Fibroblast of villous mesenchyme (primary cell): ENCODE measurements at regions not wholly inside any gene's neighbourhood (a gene's known extent, or its start where the extent isn't known, plus 50 kb on each side); places are given as distances from the start of the nearest gene placed in this dataset.
"Not testable (repeated sequence)": the region's sequence is repeated elsewhere in the genome, so short reads cannot be mapped to it uniquely, and the experiment has no call there.

ENCODE experiments used
- DNase-seq: peaks from one replicate; pipeline ENCODE4 v3.0.0-alpha.2; 2010; ENCODE audit warnings: low read depth
- H3K4me3 ChIP-seq: 2 replicates; pipeline ENCODE4 v1.5.1; 2011; ENCODE audit warnings: low read depth, mild to moderate bottlenecking, low read length
- CTCF ChIP-seq: IDR thresholded peaks from 2 replicates; pipeline ENCODE4 v1.5.1; 2012; ENCODE audit warnings: low read depth, mild to moderate bottlenecking, low read length; ENCODE audit not compliant: insufficient read depth

DNA sequence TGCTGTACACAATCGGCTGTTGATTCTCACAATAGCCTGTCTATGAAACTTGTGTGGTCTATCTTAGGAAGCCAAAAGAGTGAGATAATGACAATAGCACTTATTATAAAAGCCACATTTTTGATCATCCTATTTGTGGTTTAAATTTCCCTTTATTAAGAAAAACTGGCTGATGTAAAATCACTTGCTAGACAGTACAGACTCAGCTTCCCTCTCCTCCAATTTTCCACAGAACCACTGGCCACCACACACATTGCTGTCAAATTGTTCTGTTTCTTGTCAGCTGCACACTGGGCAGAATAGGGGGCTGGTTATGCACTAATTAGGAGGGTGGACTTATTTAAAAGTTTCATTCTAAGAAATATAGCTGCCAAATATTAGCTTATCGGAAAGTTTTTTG is 425.9 kb downstream of the EPHA3 start:
- no peak for TF ChIP-seq CTCF
- no peak for DNase-seq
- H3K4me3 ChIP-seq, result no peak overlapping the region

GRCh38 chr3:89554587-89554986 is 447.2 kb downstream of the EPHA3 start:
- not testable (repeated sequence) for DNase-seq, H3K4me3 ChIP-seq

DNA sequence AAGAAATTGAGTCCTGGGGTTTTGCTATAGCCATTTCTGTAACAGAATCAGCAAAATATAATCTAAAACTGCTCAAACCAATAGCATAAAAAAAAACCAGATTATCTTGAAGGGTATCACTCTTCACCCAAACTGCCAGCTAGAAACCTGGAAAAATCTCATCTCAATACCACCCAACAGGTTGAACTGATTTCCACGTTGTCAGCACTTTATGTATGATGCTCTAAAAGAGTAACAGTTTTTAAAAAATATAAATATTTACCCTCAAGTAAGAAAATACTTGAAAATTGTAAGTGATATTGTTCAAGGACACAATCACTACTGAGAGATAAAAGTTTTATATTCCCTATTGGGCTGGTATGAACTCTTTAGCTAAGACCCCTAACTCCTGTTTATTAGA is 451.3 kb downstream of the EPHA3 start:
- DNase-seq, result no peak
- no peak overlapping the region for H3K4me3 ChIP-seq
- TF ChIP-seq CTCF, result no peak

DNA sequence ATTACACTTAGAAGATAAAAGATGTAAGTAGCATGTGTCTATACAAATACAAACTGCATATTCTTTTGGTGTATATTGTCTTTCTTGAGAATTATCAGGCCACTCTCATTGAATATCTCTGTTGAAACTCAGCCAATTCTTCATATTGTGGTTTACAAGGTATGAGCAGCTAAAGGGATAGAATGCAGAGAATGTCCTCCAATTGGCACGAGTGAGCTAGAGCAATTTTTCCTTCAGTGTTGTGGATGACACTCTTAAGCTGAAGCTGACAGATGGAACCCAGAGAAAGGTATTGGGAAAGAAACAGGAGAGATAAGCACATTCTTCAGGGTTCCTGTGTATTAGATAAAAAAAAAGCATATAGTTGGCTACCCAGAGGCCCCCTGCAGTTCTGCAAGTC is 453.1 kb downstream of the EPHA3 start:
- no peak overlapping the region for H3K4me3 ChIP-seq
- peak; percentile 31 for DNase-seq
- no peak for TF ChIP-seq CTCF

GRCh38 chr3:89562373-89562772 is 455.0 kb downstream of the EPHA3 start:
- no peak overlapping the region for H3K4me3 ChIP-seq
- no peak for TF ChIP-seq CTCF
- no peak for DNase-seq

GRCh38 chr3:89565098-89565497 is 457.7 kb downstream of the EPHA3 start:
- DNase-seq, result no peak
- H3K4me3 ChIP-seq, result no peak overlapping the region
- no peak for TF ChIP-seq CTCF

DNA sequence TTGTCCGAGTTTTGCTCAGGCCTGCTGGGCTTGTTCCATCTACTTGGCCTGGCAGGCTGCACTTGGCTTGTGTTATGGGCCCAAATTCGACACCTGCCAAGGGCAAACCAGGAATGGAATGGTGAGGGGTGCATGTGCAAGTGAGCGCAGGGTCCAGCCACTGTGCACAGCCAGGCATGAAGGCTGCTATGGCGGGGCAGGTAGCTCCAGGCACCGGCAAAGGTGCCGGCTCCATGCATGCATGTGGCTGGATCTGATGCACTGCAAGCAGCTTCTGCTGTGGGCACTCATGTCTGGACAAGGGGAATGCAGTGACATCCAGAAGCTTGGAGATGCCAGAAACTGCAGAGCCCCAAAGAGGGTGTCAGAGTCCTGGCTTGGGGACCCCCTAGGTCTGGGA is 463.0 kb downstream of the EPHA3 start:
- no peak for DNase-seq
- no peak for TF ChIP-seq CTCF
- no peak overlapping the region for H3K4me3 ChIP-seq
